MCF 10A (cell line): ENCODE measurements at regions not wholly inside any gene's neighbourhood (a gene's known extent, or its start where the extent isn't known, plus 50 kb on each side); places are given as distances from the start of the nearest gene placed in this dataset.

Source experiments
- BruUV-seq: library from RNA; stranded (reverse); fragments of 400-500 nt; replicated peaks from 2 replicates; lab custom pipeline; 2021; lab: Mats Ljungman, UMichigan
- CTCF ChIA-PET: fragments of 300-600 bp; sonication (Branson Sonifier 250); formaldehyde crosslinking; extraction: SDS; loops from one replicate; lab custom pipeline; 2021; ENCODE audit warnings: antibody characterized with exemption, inconsistent platforms; lab: Yijun Ruan, JAX
- POLR2A ChIA-PET: fragments of 300-600, 350-650 bp; sonication (Branson Sonifier 250); formaldehyde crosslinking; extraction: SDS; loops from one replicate; lab custom pipeline; 2020; ENCODE audit warnings: antibody characterized with exemption, inconsistent platforms; lab: Yijun Ruan, JAX
- DNase-seq: peaks from one replicate; pipeline ENCODE4 v3.0.0-alpha.2; 2018; ENCODE audit not compliant: unreplicated experiment
- H3K27ac Mint-ChIP-seq: one replicate; pipeline ENCODE4 v1.8.0; 2022; ENCODE audit warnings: mild to moderate bottlenecking, low read depth, mixed read lengths; ENCODE audit not compliant: unreplicated experiment
- H3K27me3 Mint-ChIP-seq: one replicate; pipeline ENCODE4 v1.8.0; 2022; ENCODE audit warnings: mixed read lengths; ENCODE audit not compliant: insufficient read depth, unreplicated experiment
- H3K36me3 Mint-ChIP-seq: one replicate; pipeline ENCODE4 v1.8.0; 2022; ENCODE audit warnings: mild to moderate bottlenecking, moderate library complexity, mixed read lengths; ENCODE audit not compliant: insufficient read depth, unreplicated experiment
- H3K4me1 Mint-ChIP-seq: one replicate; pipeline ENCODE4 v1.8.0; 2022; ENCODE audit warnings: mixed read lengths; ENCODE audit not compliant: insufficient read depth, unreplicated experiment
- H3K4me3 Mint-ChIP-seq: one replicate; pipeline ENCODE4 v1.8.0; 2022; ENCODE audit warnings: mild to moderate bottlenecking, moderate library complexity, mixed read lengths; ENCODE audit not compliant: unreplicated experiment
- H3K9me3 Mint-ChIP-seq: one replicate; pipeline ENCODE4 v1.8.0; 2022; ENCODE audit warnings: mixed read lengths; ENCODE audit not compliant: unreplicated experiment
- CTCF ChIP-seq: fragments of 200-600 bp; IDR thresholded peaks from one replicate; pipeline ENCODE4 v1.8.0; 2022; ENCODE audit warnings: antibody characterized with exemption, mild to moderate bottlenecking; ENCODE audit not compliant: unreplicated experiment
- intact Hi-C: fragments of 100-400 bp; cut with micrococcal nuclease; formaldehyde crosslinking; loops from 2 replicates; pipeline ENCODE4 v1.14.1; 2022

- intact Hi-C loops, result no loop called here
- Mint-ChIP-seq H3K4me1 (no peaks in the 10 kb centered on the region), H3K27me3 (no peaks in the 10 kb centered on the region), H3K9me3 (no peaks in the 10 kb centered on the region), H3K4me3 (no peak overlapping the region), H3K36me3 (no peaks in the 10 kb centered on the region), H3K27ac (no peak overlapping the region)
- CTCF ChIA-PET, result no interaction called here
- TF ChIP-seq CTCF, result no peak
- DNase-seq, result no peak
- no TSS peak for BruUV-seq
- POLR2A ChIA-PET, result no interaction called here
Observed at GRCh38 chr22:48884324-48884723, 943.3 kb downstream of the BRD1 start.

- CTCF ChIA-PET, result no interaction called here
Observed at GRCh38 chr22:48883211-48883960, 944.3 kb downstream of the BRD1 start.

GRCh38 chr22:48882636-48883200 lies 945.0 kb downstream of the BRD1 start:
- Mint-ChIP-seq H3K4me1 (no peaks in the 10 kb centered on the region), H3K4me3 (no peak overlapping the region), H3K36me3 (no peaks in the 10 kb centered on the region), H3K27ac (no peak overlapping the region), H3K9me3 (no peaks in the 10 kb centered on the region), H3K27me3 (no peaks in the 10 kb centered on the region)
- no peak for DNase-seq
- BruUV-seq, result no TSS peak
- POLR2A ChIA-PET, result no interaction called here
- TF ChIP-seq CTCF, result no peak
- intact Hi-C loops, result no loop called here
- CTCF ChIA-PET, result no interaction called here

More at GRCh38 chr22:48883211-48883960, 944.3 kb downstream of the BRD1 start:
- Mint-ChIP-seq H3K36me3 (no peaks in the 10 kb centered on the region), H3K27ac (no peak overlapping the region), H3K9me3 (no peaks in the 10 kb centered on the region), H3K4me3 (no peak overlapping the region), H3K27me3 (no peaks in the 10 kb centered on the region), H3K4me1 (no peaks in the 10 kb centered on the region)
- DNase-seq, result no peak
- intact Hi-C loops, result no loop called here
- TF ChIP-seq CTCF, result no peak
- BruUV-seq, result no TSS peak
- POLR2A ChIA-PET, result no interaction called here

- CTCF ChIA-PET, result no interaction called here
Observed at GRCh38 chr22:48881326-48881980, 946.2 kb downstream of the BRD1 start.

More at GRCh38 chr22:48881326-48881980, 946.2 kb downstream of the BRD1 start:
- Mint-ChIP-seq H3K4me1 (no peaks in the 10 kb centered on the region), H3K36me3 (no peaks in the 10 kb centered on the region), H3K27me3 (no peaks in the 10 kb centered on the region), H3K4me3 (no peak overlapping the region), H3K9me3 (peaks cover 9% of the 10 kb centered on the region), H3K27ac (no peak overlapping the region)
- POLR2A ChIA-PET, result no interaction called here
- intact Hi-C loops, result no loop called here
- no peak for DNase-seq
- BruUV-seq, result no TSS peak
- no peak for TF ChIP-seq CTCF
